NCI-H146 treated with DMSO at 0.1 percent for 48 hours (cell line): ENCODE measurements at regions not wholly inside any gene's neighbourhood (a gene's known extent, or its start where the extent isn't known, plus 50 kb on each side); places are given as distances from the start of the nearest gene placed in this dataset.

Experiments
- DNase-seq: peaks from one replicate; lab custom pipeline; 2025; ENCODE audit not compliant: unreplicated experiment; lab: John Stamatoyannopoulos, UW

- no peak for DNase-seq
These were observed 682.5 kb upstream of the CCDC179 start for GRCh38 chr11:23542816-23543215.

GRCh38 chr11:23543651-23544222, 683.5 kb upstream of the CCDC179 start:
- DNase-seq, result no peak

DNA sequence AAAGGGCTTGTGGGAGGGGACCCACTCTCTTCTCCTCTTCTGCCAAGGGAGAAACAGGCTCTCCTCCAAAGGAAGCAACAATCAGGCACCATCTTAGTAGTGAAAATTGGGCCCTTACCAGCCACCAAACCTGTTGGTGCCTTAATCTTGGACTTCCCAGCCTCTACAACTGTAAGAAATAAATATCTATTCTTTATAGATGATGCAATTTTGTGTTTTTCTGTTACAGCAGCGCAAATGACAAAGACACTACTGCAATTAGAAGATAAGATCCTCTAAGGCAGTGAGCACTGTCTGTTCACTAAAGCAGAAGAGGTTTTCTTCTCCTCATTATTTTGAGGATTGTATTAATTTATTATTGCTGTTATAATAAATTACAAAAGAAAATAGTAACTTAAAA, 691.4 kb upstream of the CCDC179 start:
- no peak for DNase-seq

GRCh38 chr11:23554002-23554401, 693.7 kb upstream of the CCDC179 start:
- DNase-seq, result no peak

DNA sequence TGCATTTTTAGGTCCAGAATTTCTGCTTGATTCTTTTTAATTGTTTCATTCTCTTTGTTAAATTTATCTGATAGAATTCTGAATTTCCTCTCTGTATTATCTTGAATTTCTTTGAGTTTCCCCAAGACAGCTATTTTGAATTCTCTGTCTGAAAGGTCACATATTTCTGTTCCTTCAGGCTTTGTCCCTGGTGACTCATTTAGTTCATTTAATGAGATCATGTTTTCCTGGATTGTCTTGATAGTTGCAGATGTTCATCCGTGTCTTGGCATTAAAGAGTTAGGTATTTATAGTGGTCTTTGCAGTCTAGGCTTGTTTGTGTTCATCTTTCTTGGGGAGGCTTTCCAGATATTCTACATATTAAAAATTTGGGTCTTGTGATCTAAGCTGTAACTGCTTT, 694.8 kb upstream of the CCDC179 start:
- no peak for DNase-seq

GRCh38 chr11:23556163-23556750, 696.0 kb upstream of the CCDC179 start:
- no peak for DNase-seq

DNA sequence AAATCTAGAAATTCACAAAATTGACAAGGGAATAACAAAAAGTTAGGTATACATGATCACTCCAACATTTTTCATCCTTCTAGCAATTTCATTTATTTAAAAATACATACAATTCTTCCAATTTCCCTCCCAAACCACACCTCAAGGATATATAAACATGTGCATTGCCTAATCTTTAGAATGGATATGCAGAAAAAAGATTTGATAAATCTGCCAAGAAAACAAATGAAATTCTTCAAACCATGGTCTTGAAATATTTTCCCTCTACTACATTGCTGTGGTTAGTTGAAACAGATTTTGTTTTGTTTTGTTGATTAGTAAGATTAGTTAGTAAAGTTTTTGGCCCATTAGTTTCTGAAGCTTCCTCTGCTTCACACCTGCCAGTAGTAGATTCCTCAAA, 703.3 kb upstream of the CCDC179 start:
- no peak for DNase-seq

DNA sequence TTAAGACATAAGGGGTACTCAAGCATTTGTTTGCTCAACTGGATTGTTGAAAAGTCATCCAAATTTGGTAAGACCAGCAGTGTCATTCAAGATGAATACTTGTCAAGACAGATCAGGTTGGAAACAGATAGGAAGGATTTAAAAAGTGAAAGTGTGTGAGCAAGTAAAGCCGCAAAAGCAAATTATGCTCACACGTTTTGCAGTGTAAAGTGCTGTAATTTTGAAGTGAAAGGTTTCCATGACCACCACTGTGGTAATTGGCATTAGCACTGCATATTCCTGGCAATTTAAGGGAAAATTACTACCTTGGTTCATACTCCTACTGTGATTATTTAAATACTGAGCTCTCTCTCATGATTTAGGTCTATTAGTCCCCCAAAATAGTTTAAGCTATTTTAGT, 704.1 kb upstream of the CCDC179 start:
- no peak for DNase-seq

GRCh38 chr11:23569134-23569533, 708.9 kb upstream of the CCDC179 start:
- no peak for DNase-seq

- DNase-seq, result no peak
These were observed 709.3 kb upstream of the CCDC179 start for GRCh38 chr11:23569547-23569946.

DNA sequence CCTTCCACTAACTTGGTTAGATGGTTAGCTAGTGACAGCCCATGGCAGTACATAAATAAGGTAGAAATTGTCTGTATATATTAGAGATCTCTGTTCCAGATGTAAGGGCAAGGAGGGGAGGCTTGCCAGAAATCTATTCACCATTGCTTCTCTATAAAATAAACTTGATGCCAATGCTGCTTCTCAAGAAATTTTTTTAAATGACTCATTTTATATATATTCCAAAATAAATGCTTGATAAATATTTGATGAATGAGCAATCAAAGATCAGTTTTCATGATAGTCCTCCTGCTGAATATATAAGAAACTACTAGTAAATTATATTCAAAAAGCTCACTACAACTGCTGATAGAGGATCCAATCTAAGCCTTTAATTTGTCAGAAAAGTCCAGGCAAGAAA, 710.6 kb upstream of the CCDC179 start:
- DNase-seq, result no peak

DNA sequence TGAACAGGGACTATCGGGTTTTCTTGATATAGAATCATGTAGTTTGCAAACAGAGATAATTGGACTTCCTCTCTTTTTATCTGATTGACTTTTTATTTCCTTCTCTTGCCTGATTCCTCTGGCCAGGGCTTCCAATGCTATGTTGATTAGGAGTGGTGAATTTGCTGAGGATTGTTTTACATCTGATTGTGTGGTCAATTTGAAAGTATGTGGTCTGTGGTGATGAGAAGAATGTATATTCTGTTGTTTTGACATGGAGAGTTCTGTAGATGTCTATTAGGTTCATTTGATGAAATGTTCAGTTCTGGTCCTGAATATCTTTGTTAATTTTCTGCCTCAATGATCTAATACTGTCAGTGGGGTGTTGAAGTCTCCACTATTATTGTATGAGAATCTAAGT, 713.2 kb upstream of the CCDC179 start:
- no peak for DNase-seq

DNA sequence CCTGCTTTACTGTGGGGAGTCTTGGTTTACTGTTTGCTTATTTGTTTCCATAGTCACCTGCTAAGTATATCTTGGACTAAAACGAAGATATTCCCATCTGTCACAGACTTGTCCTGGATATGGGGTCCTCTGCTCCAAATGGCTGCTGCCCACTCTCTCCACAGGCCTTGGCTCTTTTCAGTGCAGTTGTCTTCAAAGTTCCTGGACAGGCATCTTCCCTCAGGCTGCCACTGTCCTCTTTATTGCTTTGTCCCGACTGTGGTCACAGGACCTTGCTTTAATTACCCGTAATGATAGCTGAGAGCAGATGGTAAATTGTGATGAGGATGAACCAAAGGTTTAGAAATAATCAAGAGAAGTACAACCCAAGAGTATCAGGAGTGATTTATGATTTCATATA, 713.9 kb upstream of the CCDC179 start:
- DNase-seq, result no peak

- no peak for DNase-seq
These were observed 717.0 kb upstream of the CCDC179 start for GRCh38 chr11:23577296-23577695.

DNA sequence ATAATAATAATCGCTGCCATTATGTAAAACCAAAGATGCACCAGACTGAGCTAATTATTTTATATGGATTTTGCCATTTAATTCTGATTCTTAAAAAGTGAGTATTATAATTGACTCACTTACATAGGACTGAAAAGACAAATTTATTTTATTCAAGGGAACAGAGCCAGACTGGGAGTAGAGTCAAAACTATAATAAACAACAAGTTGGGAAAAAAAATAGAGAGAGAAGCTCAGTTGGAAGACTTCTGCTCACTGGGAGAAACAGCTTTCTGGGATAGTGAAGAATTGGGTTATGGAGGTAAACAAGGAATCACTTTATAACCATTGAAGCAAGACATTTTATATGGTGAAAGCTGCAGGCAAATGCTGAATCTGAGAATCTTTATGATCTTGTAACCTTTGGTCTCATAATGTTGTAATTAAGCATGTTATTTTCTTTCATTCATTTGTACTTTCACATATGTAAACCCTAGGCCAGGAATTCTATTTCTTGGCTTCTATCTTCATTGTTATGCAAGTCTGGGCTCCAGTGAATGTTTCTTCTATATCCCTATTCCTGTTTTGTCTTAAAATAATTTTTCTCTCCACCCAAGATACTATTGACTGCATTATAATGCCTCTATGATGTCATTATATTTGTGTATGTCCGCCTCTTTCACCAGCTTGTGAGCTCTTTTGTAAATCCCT, 725.3 kb upstream of the CCDC179 start:
- no peak for DNase-seq

- no peak for DNase-seq
These were observed 725.9 kb upstream of the CCDC179 start for GRCh38 chr11:23586173-23586572.

GRCh38 chr11:23590596-23591308, 730.5 kb upstream of the CCDC179 start:
- no peak for DNase-seq

- DNase-seq, result no peak
These were observed 734.5 kb upstream of the CCDC179 start for GRCh38 chr11:23594755-23595154.

GRCh38 chr11:23604966-23605365, 744.7 kb upstream of the CCDC179 start:
- no peak for DNase-seq

DNA sequence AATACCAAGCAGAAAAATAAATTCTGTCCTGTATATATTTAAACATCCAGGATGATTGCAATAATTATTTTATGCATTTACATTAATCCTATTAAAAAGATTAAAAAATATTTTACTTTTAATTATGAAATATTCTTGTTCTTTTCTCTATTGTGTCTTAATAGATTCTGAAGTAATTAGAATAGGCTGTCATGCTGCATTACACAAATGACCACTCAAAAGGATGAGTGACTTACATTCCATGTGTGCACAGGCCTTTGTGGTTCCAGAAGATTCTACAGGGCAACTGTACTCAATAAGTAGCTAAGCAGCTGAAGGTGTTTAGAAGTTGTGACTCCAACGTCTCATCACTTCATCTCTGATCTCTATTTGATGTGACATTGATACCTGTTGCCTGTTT, 745.9 kb upstream of the CCDC179 start:
- no peak for DNase-seq

DNA sequence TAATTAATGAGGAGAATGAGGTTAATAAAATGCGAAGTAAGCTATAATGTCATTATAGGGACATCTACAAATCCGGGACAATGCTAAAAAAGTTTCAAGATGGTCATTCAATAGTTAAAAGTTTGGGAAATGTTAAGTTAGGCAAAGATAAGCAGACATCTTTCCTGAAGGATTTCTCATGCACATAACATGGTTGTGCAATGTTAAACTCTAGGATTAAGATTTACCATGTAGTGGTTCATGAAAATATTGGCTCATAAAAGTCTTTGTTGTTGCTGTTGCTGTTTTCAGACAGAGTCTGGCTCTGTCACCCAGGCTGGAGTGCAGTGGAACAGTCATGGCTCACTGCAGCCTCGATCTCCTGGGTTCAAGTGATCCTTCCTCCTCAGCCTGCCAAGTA, 751.5 kb upstream of the CCDC179 start:
- no peak for DNase-seq

DNA sequence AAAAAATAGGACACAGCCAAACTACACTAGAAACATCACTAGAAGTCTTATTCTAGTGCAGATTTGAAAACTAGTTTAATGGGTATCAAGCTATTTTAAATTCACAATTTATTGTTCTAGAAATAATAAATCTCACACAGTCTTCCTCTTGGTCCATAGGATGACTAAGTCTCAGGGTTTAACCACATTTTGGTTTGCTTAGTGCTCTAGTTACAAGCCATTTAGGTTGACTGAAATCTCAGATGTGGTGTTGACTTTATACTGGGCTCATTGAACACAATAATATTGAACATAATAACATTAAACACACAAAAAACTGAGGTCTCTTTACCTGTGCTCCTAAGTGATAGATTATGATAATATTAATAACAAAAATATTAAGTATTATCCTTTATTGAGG, 760.3 kb upstream of the CCDC179 start:
- no peak for DNase-seq
